ENCODE measurements at regions not wholly inside any gene's neighbourhood (a gene's known extent, or its start where the extent isn't known, plus 50 kb on each side); places are given as distances from the start of the nearest gene placed in this dataset.
A peak's percentile ranks its signal among the peaks of the same experiment; 100 is the strongest.

- ChIA-PET CTCF (no interaction called here), RAD21 (ENCODE audit: low non-redundant PET in 1 of 2, low total read pairs in 2 of 2, uncharacterized antibody in 2 of 2, unreplicated experiment in 2 of 2) (no interaction called here), POLR2A (no interaction called here)
- H3K27me3 ChIP-seq (ENCODE audit: insufficient read depth, low read length): no peaks in the 10 kb centered on the region
- H3K9ac ChIP-seq (ENCODE audit: low read length): no peak overlapping the region
- peaks cover 0 to 8% of the 10 kb centered on the region in 2 experiments; a peak in 2 of 4 replicates for H3K9me3 ChIP-seq (ENCODE audit: control insufficient read depth in 1 of 2, insufficient read depth in 1 of 2, low read depth in 1 of 2, low read length in 2 of 2)
- TF ChIP-seq, protein P1, sequence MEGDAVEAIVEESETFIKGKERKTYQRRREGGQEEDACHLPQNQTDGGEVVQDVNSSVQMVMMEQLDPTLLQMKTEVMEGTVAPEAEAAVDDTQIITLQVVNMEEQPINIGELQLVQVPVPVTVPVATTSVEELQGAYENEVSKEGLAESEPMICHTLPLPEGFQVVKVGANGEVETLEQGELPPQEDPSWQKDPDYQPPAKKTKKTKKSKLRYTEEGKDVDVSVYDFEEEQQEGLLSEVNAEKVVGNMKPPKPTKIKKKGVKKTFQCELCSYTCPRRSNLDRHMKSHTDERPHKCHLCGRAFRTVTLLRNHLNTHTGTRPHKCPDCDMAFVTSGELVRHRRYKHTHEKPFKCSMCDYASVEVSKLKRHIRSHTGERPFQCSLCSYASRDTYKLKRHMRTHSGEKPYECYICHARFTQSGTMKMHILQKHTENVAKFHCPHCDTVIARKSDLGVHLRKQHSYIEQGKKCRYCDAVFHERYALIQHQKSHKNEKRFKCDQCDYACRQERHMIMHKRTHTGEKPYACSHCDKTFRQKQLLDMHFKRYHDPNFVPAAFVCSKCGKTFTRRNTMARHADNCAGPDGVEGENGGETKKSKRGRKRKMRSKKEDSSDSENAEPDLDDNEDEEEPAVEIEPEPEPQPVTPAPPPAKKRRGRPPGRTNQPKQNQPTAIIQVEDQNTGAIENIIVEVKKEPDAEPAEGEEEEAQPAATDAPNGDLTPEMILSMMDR (IDR thresholded peaks at IDR 0.05 in 2 of 3, conservative IDR thresholded peaks at IDR 0.05 in 1 of 3; ENCODE audit: borderline replicate concordance in 1 of 3, insufficient read depth in 1 of 3, low read depth in 2 of 3, low read length in 2 of 3): peak in 2 of 3 experiments; percentile 26 to 37; a peak in 3 of 6 replicates
- no peak for TF ChIP-seq TCF7L2 (IDR thresholded peaks at IDR 0.05; ENCODE audit: borderline replicate concordance, extremely low read depth, insufficient read depth, insufficient read length)
- no TSS peak for BruUV-seq (replicated peaks)
- H3K4me1 ChIP-seq (ENCODE audit: control insufficient read depth in 1 of 2, insufficient read depth in 2 of 2, low read length in 2 of 2): no peaks in the 10 kb centered on the region; a peak in 1 of 4 replicates
- H2AFZ ChIP-seq (ENCODE audit: low read depth, low read length, poor library complexity, severe bottlenecking): no peak overlapping the region
- no peak overlapping the region for H3K4me3 ChIP-seq (replicated peaks in 1 of 2; ENCODE audit: low read depth in 1 of 2, low read length in 2 of 2)
- H3K79me2 ChIP-seq (ENCODE audit: insufficient read depth, low read length): no peaks in the 10 kb centered on the region
- intact Hi-C loops (cut with micrococcal nuclease): no loop called here
- no peaks in the 10 kb centered on the region for H3K36me3 ChIP-seq (ENCODE audit: control insufficient read depth in 1 of 2, insufficient read depth in 2 of 2, low read length in 2 of 2)
- H3K9me2 ChIP-seq (ENCODE audit: insufficient read depth): no peaks in the 10 kb centered on the region
- peak; percentile 36; the same call in 1 of the 2 replicates for ATAC-seq
- no peak overlapping the region for H3K27ac ChIP-seq (ENCODE audit: low read depth, low read length)
- no peak for DNase-seq (ENCODE audit: low read depth, low spot score)
- H3K4me2 ChIP-seq (ENCODE audit: low read length): no peak overlapping the region
- H4K20me1 ChIP-seq (ENCODE audit: insufficient read depth): no peaks in the 10 kb centered on the region
Measured at GRCh38 chr17:73929860-73930430, 273.5 kb upstream of the RPL38 start.

- no peak for ATAC-seq
- Histone ChIP-seq H3K4me1 (ENCODE audit: control insufficient read depth in 1 of 2, insufficient read depth in 2 of 2, low read length in 2 of 2) (no peaks in the 10 kb centered on the region; a peak in 1 of 4 replicates), H3K36me3 (ENCODE audit: control insufficient read depth in 1 of 2, insufficient read depth in 2 of 2, low read length in 2 of 2) (no peaks in the 10 kb centered on the region), H3K27me3 (ENCODE audit: insufficient read depth, low read length) (0 out of 2 replicates have a peak, but pooled peaks cover 5% of the 10 kb centered on the region), H3K27ac (ENCODE audit: low read depth, low read length) (no peak overlapping the region), H4K20me1 (ENCODE audit: insufficient read depth) (no peaks in the 10 kb centered on the region), H3K79me2 (ENCODE audit: insufficient read depth, low read length) (no peaks in the 10 kb centered on the region), H3K9me3 (ENCODE audit: control insufficient read depth in 1 of 2, insufficient read depth in 1 of 2, low read depth in 1 of 2, low read length in 2 of 2) (peaks cover 0 to 8% of the 10 kb centered on the region in 2 experiments; a peak in 2 of 4 replicates), H3K4me2 (ENCODE audit: low read length) (no peak overlapping the region), H2AFZ (ENCODE audit: low read depth, low read length, poor library complexity, severe bottlenecking) (no peak overlapping the region), H3K9me2 (ENCODE audit: insufficient read depth) (no peaks in the 10 kb centered on the region), H3K9ac (ENCODE audit: low read length) (no peak overlapping the region), H3K4me3 (replicated peaks in 1 of 2; ENCODE audit: low read depth in 1 of 2, low read length in 2 of 2) (no peak overlapping the region)
- CTCF ChIA-PET: no interaction called here
- DNase-seq (ENCODE audit: low read depth, low spot score): no peak
- TF ChIP-seq CBX3 (IDR thresholded peaks at IDR 0.05; ENCODE audit: low read depth): no peak
- no peak for TF ChIP-seq JUND (IDR thresholded peaks at IDR 0.05)
- TF ChIP-seq SP1 (IDR thresholded peaks at IDR 0.05; ENCODE audit: low read depth): no peak
- no peak for TF ChIP-seq EZH2phosphoT487 (IDR thresholded peaks at IDR 0.05; ENCODE audit: borderline replicate concordance)
- no peak for TF ChIP-seq SIN3A (IDR thresholded peaks at IDR 0.05; ENCODE audit: low read depth)
- TF ChIP-seq, protein P2, sequence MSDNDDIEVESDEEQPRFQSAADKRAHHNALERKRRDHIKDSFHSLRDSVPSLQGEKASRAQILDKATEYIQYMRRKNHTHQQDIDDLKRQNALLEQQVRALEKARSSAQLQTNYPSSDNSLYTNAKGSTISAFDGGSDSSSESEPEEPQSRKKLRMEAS (IDR thresholded peaks at IDR 0.05): no peak
- TF ChIP-seq, protein P1 (IDR thresholded peaks at IDR 0.05 in 2 of 3, conservative IDR thresholded peaks at IDR 0.05 in 1 of 3; ENCODE audit: borderline replicate concordance in 1 of 3, insufficient read depth in 1 of 3, low read depth in 2 of 3, low read length in 2 of 3): no peak
- TF ChIP-seq EGR1 (IDR thresholded peaks at IDR 0.05; ENCODE audit: low read depth): no peak
- TF ChIP-seq TCF7L2 (IDR thresholded peaks at IDR 0.05; ENCODE audit: borderline replicate concordance, extremely low read depth, insufficient read depth, insufficient read length): no peak
- POLR2A ChIA-PET: no interaction called here
- no TSS peak for BruUV-seq (replicated peaks)
- intact Hi-C loops (cut with micrococcal nuclease): no loop called here
- RAD21 ChIA-PET (ENCODE audit: low non-redundant PET in 1 of 2, low total read pairs in 2 of 2, uncharacterized antibody in 2 of 2, unreplicated experiment in 2 of 2): no interaction called here
Measured at GRCh38 chr17:73932216-73932749, 271.2 kb upstream of the RPL38 start.

All from HCT116 (cell line).